HepG2 (cell line): ENCODE measurements at regions not wholly inside any gene's neighbourhood (a gene's known extent, or its start where the extent isn't known, plus 50 kb on each side); places are given as distances from the start of the nearest gene placed in this dataset.

ENCODE experiments used
- ATAC-seq: fragments of 200-7000 bp; cut with Tn5 transposase; 3 replicates; pipeline ENCODE4 v1.9.1; 2020; ENCODE audit warnings: mild to moderate bottlenecking, moderate library complexity
- BruUV-seq: library from RNA; stranded (reverse); fragments of 400-500 nt; replicated peaks from 2 replicates; lab custom pipeline; 2021; lab: Mats Ljungman, UMichigan
- CTCF ChIA-PET: fragments of 300-600 bp; formaldehyde crosslinking; extraction: SDS; loops from one replicate; lab custom pipeline; 2021; ENCODE audit warnings: low total read pairs, inconsistent platforms, low intra/inter-chr PET ratio; lab: Yijun Ruan, JAX
- POLR2A ChIA-PET: fragments of 350-600 bp; sonication (Branson Sonifier 250); formaldehyde crosslinking; loops from one replicate; lab custom pipeline; 2020; ENCODE audit warnings: antibody characterized with exemption, inconsistent platforms; lab: Yijun Ruan, JAX
- DNase-seq: peaks from one replicate; pipeline ENCODE4 v3.0.0-alpha.2; 2015; ENCODE audit warnings: low spot score
- FAIRE-seq: peaks from 3 replicates; lab custom pipeline; 2011; peaks lifted over from hg19 to GRCh38; lab: Jason Lieb, UNC
- H2AFZ ChIP-seq: one replicate; pipeline ENCODE4 v1.6.1; 2011; ENCODE audit warnings: low read length, inconsistent platforms
- H3K27ac ChIP-seq: fragments of 300-600 bp; 3 replicates; pipeline ENCODE4 v1.8.0; 2011; ENCODE audit warnings: mixed run types, mild to moderate bottlenecking, mixed read lengths, low read length, inconsistent platforms; ENCODE audit not compliant: insufficient read depth; ENCODE audit errors: extremely low read length
- H3K27me3 ChIP-seq, 2 experiments: fragments of 200-600 bp in 1 of 2; 2 replicates in 1 of 2; 3 replicates in 1 of 2; pipeline versions ENCODE4 v1.6.0 to v1.8.0; 2011; ENCODE audit warnings: low read length in 2 of 2, mild to moderate bottlenecking in 2 of 2, moderate library complexity in 2 of 2, inconsistent platforms in 1 of 2; ENCODE audit not compliant: insufficient read depth in 2 of 2, control insufficient read depth in 1 of 2
- H3K36me3 ChIP-seq, 2 experiments: fragments of 200-600 bp in 1 of 2; replicated peaks in 1 of 2; 2 replicates in 1 of 2; 3 replicates in 1 of 2; pipeline versions ENCODE4 v1.5.1 to v1.8.0; 2011; ENCODE audit warnings: low read length in 2 of 2, inconsistent platforms in 1 of 2; ENCODE audit not compliant: insufficient read depth in 2 of 2, control insufficient read depth in 1 of 2
- H3K4me1 ChIP-seq: 2 replicates; pipeline ENCODE4 v1.5.1; 2012; ENCODE audit warnings: low read length, inconsistent platforms; ENCODE audit not compliant: insufficient read depth
- H3K4me2 ChIP-seq: 2 replicates; pipeline ENCODE4 v1.6.0; 2011; ENCODE audit warnings: low read depth, low read length, inconsistent platforms
- H3K4me3 ChIP-seq, 3 experiments: fragments of 200-600 bp in 1 of 3; sonication (generic), shearing (Covaris generic) in 1 of 3; replicated peaks in 1 of 3; 2 replicates each; pipeline ENCODE4 v1.5.1; 2011 to 2016; ENCODE audit warnings: low read length in 3 of 3, inconsistent platforms in 2 of 3, low read depth in 2 of 3, mild to moderate bottlenecking in 2 of 3, control low read depth in 1 of 3, mixed read lengths in 1 of 3; ENCODE audit not compliant: insufficient read depth in 1 of 3
- H3K79me2 ChIP-seq: one replicate; pipeline ENCODE4 v1.6.1; 2011; ENCODE audit warnings: low read length, inconsistent platforms; ENCODE audit not compliant: insufficient read depth
- H3K9ac ChIP-seq: 2 replicates; pipeline ENCODE4 v1.6.0; 2011; ENCODE audit warnings: mild to moderate bottlenecking, low read depth, low read length, inconsistent platforms; ENCODE audit not compliant: insufficient read depth
- H3K9me3 ChIP-seq: 2 replicates; pipeline ENCODE4 v1.5.1; 2012; ENCODE audit warnings: mild to moderate bottlenecking, low read length
- H4K20me1 ChIP-seq: 2 replicates; pipeline ENCODE4 v1.6.0; 2011; ENCODE audit warnings: inconsistent platforms, mild to moderate bottlenecking, low read length, moderate library complexity; ENCODE audit not compliant: insufficient read depth
- CBX2 ChIP-seq, 2 experiments: fragments of 200-600 bp in 1 of 2; sonication (generic); formaldehyde crosslinking in 1 of 2; IDR thresholded peaks; 2 replicates each; pipeline versions ENCODE4 v1.7.0 to v1.8.1; 2018 to 2022; ENCODE audit warnings: low read depth in 2 of 2, low read length in 1 of 2, mild to moderate bottlenecking in 1 of 2, missing genetic modification reagents in 1 of 2
- HIC2 ChIP-seq: sonication (generic); formaldehyde crosslinking; IDR thresholded peaks from 2 replicates; pipeline ENCODE4 v1.9.0; 2022; ENCODE audit warnings: low read depth, missing genetic modification reagents
- HOXA5 ChIP-seq: sonication (generic); formaldehyde crosslinking; IDR thresholded peaks from 2 replicates; pipeline ENCODE4 v1.4.0; 2020; ENCODE audit warnings: missing genetic modification reagents
- MEIS2 ChIP-seq: sonication (generic); formaldehyde crosslinking; IDR thresholded peaks from 2 replicates; pipeline ENCODE4 v1.9.0; 2021; ENCODE audit warnings: mild to moderate bottlenecking, missing genetic modification reagents
- NBN ChIP-seq: fragments of 450-650 bp; conservative IDR thresholded peaks from 2 replicates; pipeline ENCODE4 v1.6.1; 2017
- SAFB2 ChIP-seq: sonication (generic); formaldehyde crosslinking; IDR thresholded peaks from 2 replicates; pipeline ENCODE4 v1.5.1; 2020; ENCODE audit warnings: missing genetic modification reagents, low read depth, mild to moderate bottlenecking, borderline replicate concordance
- ZBTB20 ChIP-seq: sonication (generic); formaldehyde crosslinking; IDR thresholded peaks from 2 replicates; pipeline ENCODE4 v1.8.1; 2023; ENCODE audit warnings: missing genetic modification reagents, low read depth, mild to moderate bottlenecking, borderline replicate concordance
- ZFAT ChIP-seq: sonication (generic); formaldehyde crosslinking; conservative IDR thresholded peaks from 2 replicates; pipeline ENCODE4 v1.8.1; 2023; ENCODE audit warnings: missing genetic modification reagents, inconsistent platforms
- ZNF331 ChIP-seq: sonication (generic); formaldehyde crosslinking; IDR thresholded peaks from 2 replicates; pipeline ENCODE4 v1.4.0; 2020; ENCODE audit warnings: missing genetic modification reagents
- whole genome bisulfite sequencing: methylation state at CpG from one replicate; pipeline ENCODE4 v1.1.6; 2017; ENCODE audit warnings: low lambda C conversion rate; 5-methylcytosine and 5-hydroxymethylcytosine counted together
- in situ Hi-C: cut with HindIII; loops from 2 replicates; pipeline ENCODE4 v1.10.0; 2017; ENCODE audit warnings: low pct_unique_long_range_greater_than_20kb; ENCODE audit not compliant: extremely low pct_ligation_motif_present
- intact Hi-C: fragments of 100-400 bp; cut with micrococcal nuclease; formaldehyde crosslinking; loops from one replicate; pipeline ENCODE4 v1.10.0; 2022; ENCODE audit not compliant: unreplicated experiment

- Histone ChIP-seq H2AFZ (no peak overlapping the region), H3K4me2 (no peak overlapping the region), H3K79me2 (no peaks in the 10 kb centered on the region), H3K9me3 (no peaks in the 10 kb centered on the region), H3K27me3 (no peaks in the 10 kb centered on the region), H3K4me1 (peaks cover 52% of the 10 kb centered on the region), H3K9ac (no peak overlapping the region), H4K20me1 (no peaks in the 10 kb centered on the region), H3K27ac (no peak overlapping the region), H3K36me3 (no peaks in the 10 kb centered on the region), H3K4me3 (no peak overlapping the region)
- WGBS: 45% methylated on average over 4 of the region's 4 CpGs
- FAIRE-seq: no peak
- no peak for TF ChIP-seq ZBTB20
- CTCF ChIA-PET: no interaction called here
- in situ Hi-C loops: no loop called here
- intact Hi-C loops: no loop called here
- peak; percentile 48; the same call in 2 of the 3 replicates for ATAC-seq
- POLR2A ChIA-PET: no interaction called here
- BruUV-seq: no TSS peak
- DNase-seq: no peak
Measured at GRCh38 chr10:44173608-44173894, 211.3 kb downstream of the CXCL12 start.

GRCh38 chr10:44172883-44173607 is 211.9 kb downstream of the CXCL12 start:
- Histone ChIP-seq H3K9me3 (no peaks in the 10 kb centered on the region), H3K36me3 (no peaks in the 10 kb centered on the region), H3K4me1 (peaks cover 57% of the 10 kb centered on the region), H3K27me3 (no peaks in the 10 kb centered on the region), H3K4me3 (no peak overlapping the region), H3K27ac (no peak overlapping the region), H2AFZ (no peak overlapping the region), H4K20me1 (no peaks in the 10 kb centered on the region), H3K4me2 (no peak overlapping the region), H3K9ac (no peak overlapping the region), H3K79me2 (no peaks in the 10 kb centered on the region)
- WGBS: 45% methylated on average over 2 of the region's 3 CpGs
- intact Hi-C loops: no loop called here
- BruUV-seq: no TSS peak
- no peak for TF ChIP-seq ZNF331 (CRISPR knock-in tag)
- TF ChIP-seq HIC2 (CRISPR knock-in tag): peak; percentile 84; the same call in 1 of the 2 replicates
- TF ChIP-seq SAFB2 (CRISPR knock-in tag): no peak
- no peak for TF ChIP-seq ZFAT (CRISPR knock-in tag)
- TF ChIP-seq HOXA5: peak; percentile 60; the same call in 1 of the 2 replicates
- no peak for TF ChIP-seq NBN
- 0 out of 2 replicates have a peak, but pooled peaks have one; percentile 56 for TF ChIP-seq MEIS2
- no peak for TF ChIP-seq CBX2 (IDR thresholded peaks at IDR 0.05; ENCODE audit: low read depth, low read length)
- TF ChIP-seq CBX2 (CRISPR knock-in tag; IDR thresholded peaks at IDR 0.05; ENCODE audit: low read depth): no peak
- in situ Hi-C loops: no loop called here
- CTCF ChIA-PET: no interaction called here
- DNase-seq (no peak), ATAC-seq (no peak), FAIRE-seq (no peak)
- POLR2A ChIA-PET: no interaction called here
